ENCODE measurements at regions not wholly inside any gene's neighbourhood (a gene's known extent, or its start where the extent isn't known, plus 50 kb on each side); places are given as distances from the start of the nearest gene placed in this dataset.
"Not testable (repeated sequence)": the region's sequence is repeated elsewhere in the genome, so short reads cannot be mapped to it uniquely, and the experiment has no call there.

- not testable (repeated sequence) for H3K36me3 Mint-ChIP-seq (ENCODE audit: low read depth); ATAC-seq; H3K27me3 Mint-ChIP-seq; H3K4me3 Mint-ChIP-seq; H3K9me3 ChIP-seq (ENCODE audit: control insufficient read depth, low read length, poor library complexity, severe bottlenecking)
- DNase-seq = peak in 2 of 3 donors; percentile 23 to 37
- H3K4me1 Mint-ChIP-seq = peaks cover 10% of the 10 kb centered on the region
- peak overlapping the region; percentile 72 for H3K27ac Mint-ChIP-seq
Observed at GRCh38 chr5:34192064-34192922, 149.3 kb upstream of the C1QTNF3 start.

- peaks cover 10% of the 10 kb centered on the region for H3K4me1 Mint-ChIP-seq
- H3K36me3 Mint-ChIP-seq (ENCODE audit: low read depth); DNase-seq; H3K27ac Mint-ChIP-seq; H3K9me3 ChIP-seq (ENCODE audit: control insufficient read depth, low read length, poor library complexity, severe bottlenecking); ATAC-seq; H3K27me3 Mint-ChIP-seq; H3K4me3 Mint-ChIP-seq: not testable (repeated sequence)
Observed at GRCh38 chr5:34192923-34193262, 149.9 kb upstream of the C1QTNF3 start.

- H3K9me3 ChIP-seq (ENCODE audit: control insufficient read depth, low read length, poor library complexity, severe bottlenecking); H3K4me3 Mint-ChIP-seq; ATAC-seq; H3K36me3 Mint-ChIP-seq (ENCODE audit: low read depth); H3K27me3 Mint-ChIP-seq: not testable (repeated sequence)
- H3K4me1 Mint-ChIP-seq = peaks cover 10% of the 10 kb centered on the region
- peak in 1 of 3 donors; percentile 18 for DNase-seq
- H3K27ac Mint-ChIP-seq = peak overlapping the region; percentile 53
Observed at GRCh38 chr5:34193297-34193696, 150.3 kb upstream of the C1QTNF3 start.

- H3K27me3 Mint-ChIP-seq; H3K9me3 ChIP-seq (ENCODE audit: control insufficient read depth, low read length, poor library complexity, severe bottlenecking); DNase-seq; H3K36me3 Mint-ChIP-seq (ENCODE audit: low read depth); H3K4me3 Mint-ChIP-seq; ATAC-seq: not testable (repeated sequence)
- H3K27ac Mint-ChIP-seq = peak overlapping the region; percentile 53
- H3K4me1 Mint-ChIP-seq = peaks cover 10% of the 10 kb centered on the region
Observed at GRCh38 chr5:34193804-34194203, 150.8 kb upstream of the C1QTNF3 start.

GRCh38 chr5:34196091-34196490, 153.1 kb upstream of the C1QTNF3 start:
- not testable (repeated sequence) for ATAC-seq

GRCh38 chr5:34205347-34205746, 162.3 kb upstream of the C1QTNF3 start:
- H3K9me3 ChIP-seq (ENCODE audit: control insufficient read depth, low read length, poor library complexity, severe bottlenecking); H3K27ac Mint-ChIP-seq; H3K27me3 Mint-ChIP-seq; DNase-seq; ATAC-seq; H3K4me1 Mint-ChIP-seq; H3K4me3 Mint-ChIP-seq; H3K36me3 Mint-ChIP-seq (ENCODE audit: low read depth): not testable (repeated sequence)

More at GRCh38 chr5:34196091-34196490, 153.1 kb upstream of the C1QTNF3 start:
- H3K36me3 Mint-ChIP-seq (ENCODE audit: low read depth); H3K4me1 Mint-ChIP-seq; H3K27me3 Mint-ChIP-seq; H3K4me3 Mint-ChIP-seq; DNase-seq; H3K9me3 ChIP-seq (ENCODE audit: control insufficient read depth, low read length, poor library complexity, severe bottlenecking); H3K27ac Mint-ChIP-seq: not testable (repeated sequence)

GRCh38 chr5:34217386-34217785, 174.4 kb upstream of the C1QTNF3 start:
- ATAC-seq; H3K9me3 ChIP-seq (ENCODE audit: control insufficient read depth, low read length, poor library complexity, severe bottlenecking); DNase-seq; H3K27ac Mint-ChIP-seq; H3K36me3 Mint-ChIP-seq (ENCODE audit: low read depth); H3K4me1 Mint-ChIP-seq; H3K4me3 Mint-ChIP-seq; H3K27me3 Mint-ChIP-seq: not testable (repeated sequence)

GRCh38 chr5:34221329-34222073, 178.5 kb upstream of the C1QTNF3 start:
- DNase-seq; H3K27ac Mint-ChIP-seq; ATAC-seq; H3K27me3 Mint-ChIP-seq; H3K4me1 Mint-ChIP-seq; H3K9me3 ChIP-seq (ENCODE audit: control insufficient read depth, low read length, poor library complexity, severe bottlenecking); H3K4me3 Mint-ChIP-seq; H3K36me3 Mint-ChIP-seq (ENCODE audit: low read depth): not testable (repeated sequence)

- H3K9me3 ChIP-seq (ENCODE audit: control insufficient read depth, low read length, poor library complexity, severe bottlenecking); H3K27ac Mint-ChIP-seq; H3K36me3 Mint-ChIP-seq (ENCODE audit: low read depth); H3K27me3 Mint-ChIP-seq; ATAC-seq; H3K4me1 Mint-ChIP-seq; H3K4me3 Mint-ChIP-seq; DNase-seq: not testable (repeated sequence)
Observed at GRCh38 chr5:34223158-34223557, 180.1 kb upstream of the C1QTNF3 start.

- H3K36me3 Mint-ChIP-seq (ENCODE audit: low read depth); ATAC-seq; DNase-seq; H3K27ac Mint-ChIP-seq; H3K4me1 Mint-ChIP-seq; H3K4me3 Mint-ChIP-seq; H3K27me3 Mint-ChIP-seq; H3K9me3 ChIP-seq (ENCODE audit: control insufficient read depth, low read length, poor library complexity, severe bottlenecking): not testable (repeated sequence)
Observed at GRCh38 chr5:34230402-34230801, 187.4 kb upstream of the C1QTNF3 start.

GRCh38 chr5:34243802-34244201, 200.8 kb upstream of the C1QTNF3 start:
- not testable (repeated sequence) for H3K36me3 Mint-ChIP-seq (ENCODE audit: low read depth); H3K4me1 Mint-ChIP-seq; DNase-seq; H3K9me3 ChIP-seq (ENCODE audit: control insufficient read depth, low read length, poor library complexity, severe bottlenecking); H3K27me3 Mint-ChIP-seq; ATAC-seq
- Mint-ChIP-seq H3K4me3 (peak overlapping the region; percentile 83), H3K27ac (peak overlapping the region; percentile 82)

GRCh38 chr5:34244281-34245031, 201.4 kb upstream of the C1QTNF3 start:
- H3K9me3 ChIP-seq (ENCODE audit: control insufficient read depth, low read length, poor library complexity, severe bottlenecking); H3K4me1 Mint-ChIP-seq; H3K36me3 Mint-ChIP-seq (ENCODE audit: low read depth); H3K27me3 Mint-ChIP-seq: not testable (repeated sequence)
- DNase-seq = peak; percentile 61 to 78 (median 66)
- Mint-ChIP-seq H3K4me3 (peak overlapping the region; percentile 83), H3K27ac (peak overlapping the region; percentile 82)
- peak; percentile 95 for ATAC-seq

- not testable (repeated sequence) for H3K27ac Mint-ChIP-seq; H3K36me3 Mint-ChIP-seq (ENCODE audit: low read depth); H3K27me3 Mint-ChIP-seq; H3K4me1 Mint-ChIP-seq; H3K9me3 ChIP-seq (ENCODE audit: control insufficient read depth, low read length, poor library complexity, severe bottlenecking); DNase-seq
- peak overlapping the region; percentile 15 for H3K4me3 Mint-ChIP-seq
- ATAC-seq = peak; percentile 84
Observed at GRCh38 chr5:34245032-34245394, 202.0 kb upstream of the C1QTNF3 start.

Data from T-helper 17 cell (primary cell).